HT-29 (cell line): ENCODE measurements at regions not wholly inside any gene's neighbourhood (a gene's known extent, or its start where the extent isn't known, plus 50 kb on each side); places are given as distances from the start of the nearest gene placed in this dataset.

Experiments
- DNase-seq: peaks from one replicate; pipeline ENCODE4 v3.0.0-alpha.2; 2015; ENCODE audit warnings: low spot score

DNA sequence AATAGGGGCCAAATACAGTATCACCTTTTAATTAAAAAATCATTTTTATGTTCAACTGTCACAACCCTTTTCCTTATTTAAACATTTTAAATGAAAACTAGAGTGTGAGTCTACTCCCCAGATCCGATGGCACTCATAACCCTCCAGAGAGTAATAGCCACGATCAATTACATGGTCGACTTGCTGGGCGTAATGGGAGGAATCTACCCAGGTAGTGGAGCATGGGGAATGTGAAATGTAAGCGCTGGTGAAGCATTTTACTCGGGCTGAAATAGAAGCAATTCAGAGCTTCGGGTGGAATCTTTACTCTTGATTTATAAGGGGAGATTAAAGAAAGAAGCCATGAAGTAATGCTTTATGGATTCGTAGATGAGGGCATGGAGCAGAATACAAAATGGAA lies 321.9 kb downstream of the ACTR3B start:
- no peak for DNase-seq

DNA sequence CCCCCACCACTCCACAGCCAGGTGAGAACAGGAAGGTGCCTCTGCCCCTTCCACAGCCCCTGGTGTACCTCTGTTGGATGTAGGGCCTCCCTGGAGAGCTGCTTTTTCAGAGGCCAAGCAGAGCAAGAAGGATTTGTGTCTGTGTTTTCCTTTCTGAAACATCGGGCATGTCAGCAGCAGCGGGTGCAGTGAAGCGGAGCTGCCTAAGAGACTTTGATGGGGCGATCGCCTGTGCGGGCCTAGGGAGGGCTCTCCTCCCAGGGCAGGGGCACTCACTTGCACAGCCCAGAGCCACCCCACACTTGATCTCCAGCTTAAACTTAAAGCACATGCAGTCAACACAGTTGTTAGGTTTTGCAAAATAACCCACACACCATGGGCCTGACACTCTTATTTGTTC lies 324.7 kb downstream of the ACTR3B start:
- DNase-seq, result no peak

GRCh38 chr7:153087498-153087897 lies 327.9 kb downstream of the ACTR3B start:
- DNase-seq, result peak; percentile 39

- no peak for DNase-seq
Observed at GRCh38 chr7:153088601-153089000, 329.0 kb downstream of the ACTR3B start.

- DNase-seq, result no peak
Observed at GRCh38 chr7:153090209-153090608, 330.7 kb downstream of the ACTR3B start.

DNA sequence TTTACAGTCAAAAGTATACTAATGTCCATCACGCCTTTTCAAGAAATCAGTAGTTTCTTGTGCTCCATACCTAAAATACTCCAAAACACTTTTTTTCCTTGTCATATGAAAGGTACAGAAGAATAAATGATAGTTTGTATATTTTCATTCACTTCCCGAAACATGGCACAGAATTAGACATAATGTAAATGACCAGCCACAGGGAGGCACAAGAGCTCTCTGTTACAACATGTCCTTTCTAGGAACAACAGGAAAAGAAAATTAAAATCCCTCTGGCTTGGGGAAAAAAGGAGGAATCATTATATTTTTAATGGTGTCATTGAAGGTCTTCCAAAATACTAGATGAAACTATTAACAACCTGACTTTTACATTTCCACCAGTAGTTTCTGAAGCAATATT lies 331.2 kb downstream of the ACTR3B start:
- peak; percentile 10 for DNase-seq

DNA sequence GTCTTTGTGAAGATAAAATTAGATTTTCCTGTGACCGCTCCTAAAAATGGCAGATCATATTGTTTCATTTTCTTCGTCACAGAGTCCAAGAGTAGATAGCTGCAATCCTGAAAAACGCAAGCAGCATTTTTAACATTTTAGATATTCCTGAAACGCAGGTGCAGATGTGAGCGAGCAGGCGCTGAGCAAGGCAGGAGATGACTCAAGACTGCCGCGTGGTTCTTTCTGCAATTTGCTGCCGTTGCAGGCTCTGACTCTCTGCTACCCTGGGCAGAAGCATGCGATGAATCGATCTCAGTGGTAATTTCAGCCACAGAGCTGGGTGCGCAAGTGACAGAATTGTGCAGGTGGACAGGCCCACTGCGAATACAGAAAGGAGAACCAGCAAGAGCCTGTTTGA lies 331.9 kb downstream of the ACTR3B start:
- DNase-seq, result no peak

GRCh38 chr7:153097511-153098201 lies 338.1 kb downstream of the ACTR3B start:
- DNase-seq, result no peak

- DNase-seq, result no peak
Observed at GRCh38 chr7:153099235-153099634, 339.7 kb downstream of the ACTR3B start.

DNA sequence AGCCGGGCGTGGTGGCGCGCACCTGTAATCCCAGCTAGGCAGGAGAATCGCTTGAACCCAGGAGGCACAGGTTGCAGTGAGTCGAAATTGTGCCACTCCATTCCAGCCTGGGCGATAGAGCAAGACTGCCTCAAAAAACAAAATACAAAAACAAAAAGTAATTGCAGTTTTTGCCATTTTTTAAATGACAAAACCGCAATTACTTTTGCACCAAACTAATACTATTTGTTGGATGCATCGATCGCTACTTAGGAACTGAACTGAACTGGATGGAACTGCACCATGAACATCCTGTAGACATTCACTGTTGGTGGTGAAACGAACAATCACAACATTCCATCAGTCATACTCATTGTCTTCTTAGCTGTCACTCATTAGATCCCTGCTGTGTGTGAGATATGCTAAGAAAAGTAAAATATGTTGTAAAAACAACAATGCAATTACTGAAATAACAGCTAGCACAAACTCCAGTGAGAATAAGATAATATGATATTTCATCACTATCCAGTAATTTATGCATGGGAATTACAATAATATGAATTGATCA lies 341.2 kb downstream of the ACTR3B start:
- no peak for DNase-seq

- no peak for DNase-seq
Observed at GRCh38 chr7:153103202-153103601, 343.6 kb downstream of the ACTR3B start.

GRCh38 chr7:153107826-153108225 lies 348.3 kb downstream of the ACTR3B start:
- no peak for DNase-seq

- no peak for DNase-seq
Observed at GRCh38 chr7:153109566-153109965, 350.0 kb downstream of the ACTR3B start.

DNA sequence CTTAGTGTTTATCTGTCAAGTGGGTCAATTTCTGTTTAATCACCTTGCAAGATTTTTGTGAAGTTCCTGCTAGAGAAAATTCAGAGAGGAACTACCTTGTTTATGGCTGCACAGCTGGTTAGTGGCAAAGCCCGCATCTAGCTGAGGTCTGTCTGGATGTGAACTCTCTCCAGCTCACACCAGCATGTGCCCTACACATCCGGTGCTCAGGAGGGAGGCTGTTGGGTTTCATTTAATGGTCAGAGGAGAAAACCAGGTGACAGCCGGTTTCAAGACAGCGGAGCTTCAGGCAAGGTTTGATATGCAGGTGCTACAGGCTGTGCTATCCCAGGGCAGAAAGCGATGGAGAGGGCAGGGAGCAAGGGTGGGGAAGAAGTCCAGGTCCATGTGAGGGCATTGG lies 351.1 kb downstream of the ACTR3B start:
- no peak for DNase-seq

GRCh38 chr7:153122255-153122654 lies 362.7 kb downstream of the ACTR3B start:
- DNase-seq, result peak; percentile 25

GRCh38 chr7:153130052-153130451 lies 370.5 kb downstream of the ACTR3B start:
- DNase-seq, result no peak

DNA sequence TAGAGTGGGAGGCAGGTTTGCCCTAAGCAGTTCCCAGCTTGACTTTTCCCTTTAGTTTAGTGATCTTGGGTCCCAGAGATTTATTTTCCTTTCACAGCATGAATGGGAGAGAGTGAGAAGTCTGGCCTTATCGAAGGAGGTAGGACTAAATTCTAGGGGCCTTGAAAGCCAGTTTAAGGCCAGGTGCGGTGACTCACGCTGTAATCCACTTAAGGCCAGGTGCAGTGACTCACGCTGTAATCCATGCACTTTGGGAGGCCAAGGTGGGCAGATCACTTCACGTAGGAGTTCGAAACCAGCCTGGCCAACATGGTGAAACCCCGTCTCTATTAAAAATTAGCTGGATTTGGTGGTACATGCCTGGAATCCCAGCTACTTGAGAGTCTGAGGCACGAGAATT lies 392.2 kb downstream of the ACTR3B start:
- no peak for DNase-seq

- no peak for DNase-seq
Observed at GRCh38 chr7:153152801-153153422, 393.4 kb downstream of the ACTR3B start.

GRCh38 chr7:153158149-153158548 lies 398.6 kb downstream of the ACTR3B start:
- DNase-seq, result no peak

DNA sequence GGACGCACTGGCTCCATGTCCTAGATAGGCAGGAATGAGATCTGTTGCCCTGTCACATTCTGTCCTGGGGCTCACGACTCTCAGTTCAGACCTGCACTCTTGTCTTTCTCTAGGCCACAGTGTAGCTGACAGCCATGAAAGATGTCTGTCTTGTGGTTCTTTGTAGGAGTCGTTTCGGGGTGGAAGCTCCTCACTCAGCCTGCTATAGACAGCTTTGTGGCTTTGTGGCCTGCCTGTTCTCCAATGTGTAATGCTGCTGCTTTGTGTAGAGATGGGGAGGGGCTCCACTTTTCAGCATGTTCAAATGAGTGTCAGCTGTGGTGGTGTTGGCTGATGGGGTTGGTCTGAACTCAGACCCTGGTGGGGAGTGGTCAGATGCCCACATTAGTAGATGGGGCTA lies 410.7 kb downstream of the ACTR3B start:
- DNase-seq, result no peak

DNA sequence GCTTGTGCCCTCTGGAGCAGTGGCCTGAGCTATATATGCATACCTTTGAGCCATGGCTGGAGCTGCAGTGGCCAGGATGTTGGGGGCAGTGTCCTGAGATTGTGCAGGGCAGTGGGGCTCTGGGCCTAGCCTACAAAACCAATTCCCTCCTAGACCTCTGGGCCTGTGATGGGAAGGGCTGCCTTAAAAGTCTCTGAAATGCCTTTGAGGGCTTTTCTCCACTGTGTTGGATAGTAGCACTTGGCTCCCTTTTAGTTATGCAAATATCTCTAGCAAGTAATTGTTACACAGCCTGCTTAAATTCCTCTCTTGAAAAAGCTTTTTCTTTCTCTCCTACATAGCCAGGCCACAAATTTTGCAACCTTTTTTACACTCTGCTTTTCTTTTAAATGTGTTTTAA lies 426.4 kb downstream of the ACTR3B start:
- DNase-seq, result no peak

- no peak for DNase-seq
Observed at GRCh38 chr7:153188161-153188560, 428.6 kb downstream of the ACTR3B start.

- no peak for DNase-seq
Observed at GRCh38 chr7:153188630-153189029, 429.1 kb downstream of the ACTR3B start.
